HG03064 (cell line): ENCODE measurements at regions not wholly inside any gene's neighbourhood (a gene's known extent, or its start where the extent isn't known, plus 50 kb on each side); places are given as distances from the start of the nearest gene placed in this dataset.
"Not testable (repeated sequence)": the region's sequence is repeated elsewhere in the genome, so short reads cannot be mapped to it uniquely, and the experiment has no call there.

Source experiments
- ATAC-seq: cut with Tn5 transposase; IDR thresholded peaks from one replicate; pipeline ENCODE4 v1.9.1; 2021; ENCODE audit warnings: low read depth; ENCODE audit not compliant: unreplicated experiment

DNA sequence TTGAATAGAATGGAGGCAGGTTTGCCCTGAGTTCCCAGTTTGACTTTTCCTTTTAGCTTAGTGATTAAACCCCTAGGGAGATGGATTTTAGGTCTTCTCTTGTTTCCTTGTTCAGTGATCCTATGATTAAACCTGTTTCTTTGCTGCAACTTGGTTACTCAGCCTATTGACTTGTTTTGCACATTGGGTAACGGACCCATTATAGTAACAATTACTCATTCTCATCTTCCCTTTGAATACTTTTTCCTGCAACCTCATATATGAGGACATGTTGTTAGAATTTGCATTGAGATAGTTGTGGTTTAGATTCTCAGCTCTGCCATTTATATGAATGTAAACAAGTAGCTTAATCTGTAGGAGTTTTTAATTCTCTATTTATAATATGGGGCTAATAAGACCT, 489.2 kb upstream of the CNTN5 start:
- no peak for ATAC-seq

DNA sequence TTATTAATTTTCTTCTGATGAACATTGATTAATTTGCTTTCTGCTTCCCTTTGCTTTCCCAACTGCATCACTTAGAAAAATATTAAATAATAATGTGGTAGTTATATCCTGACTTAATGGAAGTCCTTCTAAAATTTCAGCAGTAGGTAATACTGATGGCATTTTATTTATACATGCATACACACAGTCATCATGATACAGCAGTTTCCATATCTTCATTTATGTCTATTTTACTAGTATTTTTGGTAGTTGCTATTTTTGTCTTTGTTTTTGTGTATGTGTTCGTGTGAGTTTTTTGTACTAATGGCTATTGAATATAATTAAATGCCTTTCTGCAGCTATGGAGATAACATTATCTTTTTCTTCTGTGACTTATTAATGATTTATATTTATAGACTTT, 484.7 kb upstream of the CNTN5 start:
- no peak for ATAC-seq

DNA sequence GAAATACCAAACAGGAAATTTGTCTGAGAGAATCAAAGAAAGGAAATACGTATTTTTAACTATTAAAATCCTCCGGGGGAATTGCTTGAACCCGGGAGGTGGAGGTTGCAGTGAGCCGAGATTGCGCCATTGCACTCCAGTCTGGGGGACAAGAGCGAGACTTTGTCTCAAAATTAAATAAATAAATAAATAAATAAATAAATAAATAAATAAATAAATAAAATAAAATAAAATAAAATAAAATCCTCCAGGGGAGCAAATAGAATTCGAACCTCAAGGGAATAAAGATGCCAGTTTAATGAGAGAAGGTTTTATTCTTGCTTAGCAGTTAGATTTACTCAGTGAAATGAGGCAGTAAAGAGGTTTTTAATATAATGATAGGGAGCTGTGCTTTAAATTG, 482.4 kb upstream of the CNTN5 start:
- ATAC-seq = not testable (repeated sequence)

DNA sequence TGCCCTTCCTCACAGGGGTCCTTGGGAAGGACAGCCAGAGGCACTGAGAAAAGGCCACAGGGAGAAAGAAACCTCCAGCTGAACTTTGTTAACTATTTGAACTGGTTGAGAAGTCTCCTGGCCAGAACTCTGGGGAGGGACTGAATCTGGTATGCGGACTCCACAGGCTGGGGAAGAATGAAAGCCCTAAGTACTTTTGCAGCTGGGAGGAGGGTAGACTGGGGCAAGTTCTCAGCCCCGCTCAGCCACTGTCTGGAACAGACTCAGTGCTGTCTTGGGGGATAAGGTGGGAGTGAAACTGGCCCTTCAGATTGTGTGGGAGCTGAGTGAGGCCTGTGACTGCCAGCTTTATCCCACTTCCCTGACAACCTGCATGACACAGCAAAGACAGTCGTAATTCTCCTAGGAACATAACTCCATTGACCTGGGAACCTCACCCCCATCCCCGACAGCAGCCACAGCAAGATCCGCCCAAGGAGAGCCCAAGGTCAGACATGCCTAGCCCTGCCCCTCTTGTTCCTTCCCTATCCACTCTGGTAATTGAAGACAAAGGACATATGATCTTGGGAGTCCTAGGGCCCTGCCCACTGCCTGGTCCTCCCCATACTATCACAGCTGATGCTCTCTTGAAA, 475.1 kb upstream of the CNTN5 start:
- no peak for ATAC-seq

DNA sequence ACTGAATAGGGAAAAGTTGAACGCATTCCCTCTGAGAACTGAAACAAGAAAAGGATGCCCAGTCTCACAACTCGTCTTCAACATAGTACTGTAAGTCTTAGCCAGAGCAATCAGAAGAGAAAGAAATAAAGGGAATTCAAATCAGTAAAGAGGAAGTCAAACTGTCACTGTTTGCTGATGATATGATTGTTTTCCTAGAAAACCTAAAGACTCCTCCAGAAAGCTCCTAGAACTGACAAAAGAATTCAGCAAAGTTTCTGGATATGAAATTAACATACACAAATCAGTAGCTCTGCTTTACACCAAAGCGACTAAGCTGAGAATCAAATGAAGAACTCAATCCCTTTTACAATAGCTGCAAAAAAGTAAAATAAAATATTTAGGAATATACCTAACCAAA, 471.2 kb upstream of the CNTN5 start:
- ATAC-seq = no peak

DNA sequence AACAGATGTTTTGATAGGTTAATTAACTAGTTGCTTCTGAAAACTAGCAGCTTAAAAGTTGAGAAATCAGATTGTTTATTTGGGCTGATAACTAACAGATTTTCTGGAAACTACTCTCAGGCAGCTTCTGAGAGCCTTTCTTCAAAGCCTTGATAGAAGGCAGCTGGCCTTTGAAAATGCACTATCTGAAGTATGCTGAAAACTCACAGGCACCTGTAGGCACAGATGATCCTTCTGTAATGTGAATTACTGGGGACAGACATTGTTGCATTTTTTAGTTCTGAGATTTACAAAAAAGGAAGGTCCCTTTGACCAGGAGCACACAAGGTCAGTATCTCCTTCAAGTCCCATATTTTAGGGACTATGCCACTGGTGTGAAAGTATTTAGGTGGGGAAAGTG, 460.8 kb upstream of the CNTN5 start:
- ATAC-seq = no peak

DNA sequence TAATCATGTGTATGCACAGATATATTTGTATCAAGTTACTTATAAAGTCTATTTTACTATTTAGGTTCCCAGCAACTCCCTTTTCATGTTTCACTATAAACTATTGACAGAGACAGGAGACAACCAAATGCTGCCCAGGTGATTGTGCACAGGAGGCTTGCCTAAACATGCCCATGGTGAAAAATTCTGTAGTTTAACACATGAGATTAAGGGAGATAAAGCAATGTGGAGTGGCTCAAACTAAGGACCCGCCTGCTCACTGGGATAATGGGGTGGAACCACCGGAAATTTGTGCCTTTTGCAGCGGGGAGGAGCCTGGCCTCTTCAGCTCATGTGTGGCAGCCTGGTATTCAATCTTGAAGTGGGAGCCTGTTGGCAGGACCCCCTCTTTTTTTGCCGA, 459.5 kb upstream of the CNTN5 start:
- no peak for ATAC-seq

DNA sequence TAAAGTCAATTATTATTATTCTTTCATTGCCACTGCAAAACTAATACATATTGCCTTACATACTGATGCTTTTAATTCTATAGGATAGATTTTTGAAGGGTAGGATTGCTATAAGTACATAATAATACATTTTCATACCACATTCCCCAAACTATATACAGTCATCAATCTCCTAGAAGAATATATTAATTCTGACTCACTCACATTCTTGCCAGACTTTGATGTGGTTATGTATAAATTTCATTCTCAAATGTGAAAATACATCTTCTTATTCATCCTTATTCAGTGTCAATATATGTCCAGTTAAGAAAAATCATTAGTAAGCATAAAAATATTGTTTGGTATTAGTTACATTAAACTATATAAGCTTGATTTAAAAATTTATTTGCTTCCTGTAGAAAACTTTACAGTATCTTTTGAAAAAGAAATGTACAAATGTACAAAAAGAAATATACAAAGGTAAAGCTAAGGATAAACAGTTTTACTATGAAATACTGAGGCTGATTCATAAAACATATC, 458.8 kb upstream of the CNTN5 start:
- no peak for ATAC-seq

DNA sequence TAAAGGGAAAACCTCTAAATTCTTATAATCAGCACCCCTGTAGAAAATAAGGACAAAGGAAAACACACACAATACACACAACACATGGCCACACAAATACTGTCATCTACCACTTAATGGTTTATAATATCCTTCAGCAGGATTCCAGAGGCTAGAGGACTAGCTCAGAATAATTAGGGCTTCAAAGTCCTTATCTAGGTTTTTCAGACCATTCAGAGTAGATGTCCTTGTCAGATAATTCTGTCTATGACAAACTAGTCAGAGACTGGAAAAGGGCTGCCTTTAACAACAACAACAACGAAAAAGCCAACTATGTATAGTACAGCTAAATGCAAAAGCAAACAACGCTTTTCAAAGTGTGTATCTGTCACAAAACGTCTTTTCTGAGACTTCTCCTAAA, 456.5 kb upstream of the CNTN5 start:
- no peak for ATAC-seq

DNA sequence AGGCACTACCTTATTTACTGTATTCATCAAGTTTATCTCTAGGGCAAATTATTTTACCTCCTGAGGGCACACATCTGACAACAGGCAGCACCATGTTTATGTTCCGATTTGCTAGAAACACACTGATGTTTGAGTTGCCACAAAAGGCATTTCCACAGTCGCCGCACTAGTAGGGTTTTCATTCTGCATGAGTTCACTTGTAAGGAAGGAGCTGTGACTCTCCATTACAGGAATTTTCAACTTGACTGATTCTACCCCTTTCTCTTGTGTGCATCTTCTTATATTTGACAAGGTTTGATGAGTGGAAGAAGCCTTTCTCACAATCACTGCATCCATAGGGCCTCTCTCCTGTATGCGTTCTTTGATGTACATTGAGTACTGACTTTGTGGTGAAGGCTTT, 455.9 kb upstream of the CNTN5 start:
- ATAC-seq = no peak

DNA sequence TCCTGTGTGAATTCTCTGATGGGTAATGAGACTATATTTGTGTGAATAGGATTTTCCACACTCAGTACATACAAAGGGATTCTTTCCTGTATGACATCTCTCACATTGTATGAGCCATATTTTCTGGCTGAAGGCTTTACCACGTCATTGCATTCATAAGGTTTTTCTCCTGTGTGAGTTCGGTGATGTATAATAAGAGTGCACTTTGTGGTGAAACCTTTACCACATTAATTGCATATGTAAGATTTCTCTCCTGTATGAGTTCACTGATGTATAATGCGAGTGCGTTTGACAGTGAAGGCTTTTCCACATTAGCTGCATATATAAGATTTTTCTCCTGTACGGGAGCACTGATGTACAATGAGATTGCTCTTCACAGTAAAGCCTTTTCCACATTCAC, 455.4 kb upstream of the CNTN5 start:
- ATAC-seq = no peak

DNA sequence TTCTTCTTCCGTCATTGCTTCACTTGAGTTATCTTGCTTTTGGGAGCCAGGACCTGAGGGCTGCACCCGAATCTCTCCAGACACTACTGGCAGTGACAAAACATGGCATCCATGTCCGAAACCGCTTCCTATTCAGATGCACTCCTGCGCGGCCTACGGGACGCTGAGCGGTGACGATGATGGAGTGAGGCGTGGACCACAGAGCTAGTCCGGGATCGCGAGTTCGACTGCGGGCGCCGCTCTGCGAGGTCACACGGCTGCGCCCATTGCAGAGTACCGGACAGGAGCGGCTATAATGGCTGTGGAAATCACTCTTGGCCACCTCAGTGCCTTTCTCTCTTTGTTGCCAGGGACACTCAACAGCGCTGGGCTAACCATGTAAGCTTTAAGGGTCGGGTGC, 453.8 kb upstream of the CNTN5 start:
- no peak for ATAC-seq

DNA sequence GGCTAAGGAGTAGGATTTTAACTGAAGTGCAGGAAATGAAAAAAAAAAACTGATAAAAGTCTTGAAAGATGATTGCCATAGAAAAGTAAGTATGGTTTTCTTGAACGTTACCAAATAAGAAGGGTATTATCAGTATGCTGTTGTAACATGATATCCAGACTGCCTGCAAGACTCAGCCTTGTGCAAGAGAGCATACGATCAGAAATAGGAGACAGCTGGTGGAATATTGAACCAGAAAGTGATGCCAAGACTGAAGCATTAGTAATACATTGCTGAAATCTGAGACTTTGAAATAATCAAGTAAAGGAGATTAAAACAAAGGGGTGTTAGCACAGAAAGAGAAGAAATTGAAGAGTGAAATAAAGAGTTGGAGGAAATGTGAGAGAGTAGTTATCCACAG, 452.7 kb upstream of the CNTN5 start:
- ATAC-seq = no peak

DNA sequence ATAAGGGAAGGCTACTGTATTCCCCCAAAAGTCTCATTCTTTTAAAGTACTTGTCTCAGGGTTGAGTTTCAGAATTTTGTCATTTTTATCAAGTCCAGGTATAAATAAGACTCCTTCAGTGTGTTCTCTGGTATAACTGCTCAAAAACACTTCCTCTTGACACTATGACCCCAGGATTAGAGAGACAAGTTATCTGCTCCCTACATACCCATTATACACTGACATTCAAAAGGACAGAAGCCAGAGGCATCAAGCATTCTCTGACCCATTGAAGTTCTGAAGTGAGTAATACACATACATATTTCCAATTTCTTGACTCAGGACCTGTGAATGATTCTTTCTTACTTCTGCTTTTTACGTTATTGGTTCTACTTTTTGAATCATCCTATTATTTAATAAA, 447.8 kb upstream of the CNTN5 start:
- no peak for ATAC-seq

DNA sequence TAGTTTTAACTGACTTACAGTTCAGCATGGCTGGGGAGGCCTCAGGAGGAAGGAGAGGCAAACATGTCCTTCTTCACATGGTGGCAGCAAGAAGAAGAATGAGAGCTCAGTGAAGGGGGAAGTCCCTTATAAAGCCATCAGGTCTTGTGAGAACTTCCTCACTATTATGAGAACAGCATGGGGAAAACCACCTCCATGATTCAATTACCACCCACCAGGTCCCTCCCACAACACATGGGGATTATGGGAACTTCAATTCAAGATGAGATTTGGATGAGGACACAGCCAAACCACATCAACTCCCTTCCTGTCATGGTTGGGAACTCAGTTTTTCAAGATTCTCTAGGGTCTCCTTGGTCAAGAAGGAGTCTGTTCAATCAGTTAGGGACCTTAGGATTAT, 432.9 kb upstream of the CNTN5 start:
- no peak for ATAC-seq

DNA sequence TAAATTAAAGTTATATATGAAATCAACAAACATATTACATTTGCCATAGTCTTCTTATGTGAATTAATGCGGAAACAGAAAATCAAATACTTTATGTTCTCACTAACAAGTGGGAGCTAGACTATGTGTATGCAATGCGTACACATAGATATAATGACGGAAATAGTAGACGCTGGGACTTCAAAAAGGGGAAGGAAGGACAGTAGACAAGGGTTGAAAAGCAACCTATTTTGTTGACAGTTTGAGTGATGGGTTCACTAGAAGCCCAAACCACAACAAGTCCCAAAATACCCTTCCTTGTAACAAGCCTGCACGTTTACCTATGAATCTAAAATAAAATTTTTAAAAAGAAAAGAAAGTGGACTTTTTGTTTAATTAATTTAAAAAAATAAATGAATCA, 430.8 kb upstream of the CNTN5 start:
- no peak for ATAC-seq

DNA sequence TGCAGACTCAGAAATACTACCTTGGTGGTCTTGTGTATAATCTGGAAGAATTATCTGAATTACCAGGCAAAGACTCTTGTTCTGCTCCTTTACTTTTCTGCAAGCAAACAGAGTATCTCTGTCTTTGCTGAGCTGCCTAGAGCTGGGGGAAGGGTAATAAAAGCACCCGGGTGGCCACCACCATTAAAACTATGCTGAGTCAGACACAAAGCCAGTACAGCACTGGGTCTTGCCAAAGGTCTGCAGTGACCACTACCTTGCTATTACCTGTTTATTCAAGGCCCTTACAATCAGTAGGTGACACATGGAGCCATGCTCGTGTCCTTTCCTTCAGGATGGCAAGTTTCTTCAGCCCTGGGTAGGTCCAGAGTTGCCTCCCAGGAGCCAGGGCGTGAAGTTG, 420.6 kb upstream of the CNTN5 start:
- ATAC-seq = no peak

DNA sequence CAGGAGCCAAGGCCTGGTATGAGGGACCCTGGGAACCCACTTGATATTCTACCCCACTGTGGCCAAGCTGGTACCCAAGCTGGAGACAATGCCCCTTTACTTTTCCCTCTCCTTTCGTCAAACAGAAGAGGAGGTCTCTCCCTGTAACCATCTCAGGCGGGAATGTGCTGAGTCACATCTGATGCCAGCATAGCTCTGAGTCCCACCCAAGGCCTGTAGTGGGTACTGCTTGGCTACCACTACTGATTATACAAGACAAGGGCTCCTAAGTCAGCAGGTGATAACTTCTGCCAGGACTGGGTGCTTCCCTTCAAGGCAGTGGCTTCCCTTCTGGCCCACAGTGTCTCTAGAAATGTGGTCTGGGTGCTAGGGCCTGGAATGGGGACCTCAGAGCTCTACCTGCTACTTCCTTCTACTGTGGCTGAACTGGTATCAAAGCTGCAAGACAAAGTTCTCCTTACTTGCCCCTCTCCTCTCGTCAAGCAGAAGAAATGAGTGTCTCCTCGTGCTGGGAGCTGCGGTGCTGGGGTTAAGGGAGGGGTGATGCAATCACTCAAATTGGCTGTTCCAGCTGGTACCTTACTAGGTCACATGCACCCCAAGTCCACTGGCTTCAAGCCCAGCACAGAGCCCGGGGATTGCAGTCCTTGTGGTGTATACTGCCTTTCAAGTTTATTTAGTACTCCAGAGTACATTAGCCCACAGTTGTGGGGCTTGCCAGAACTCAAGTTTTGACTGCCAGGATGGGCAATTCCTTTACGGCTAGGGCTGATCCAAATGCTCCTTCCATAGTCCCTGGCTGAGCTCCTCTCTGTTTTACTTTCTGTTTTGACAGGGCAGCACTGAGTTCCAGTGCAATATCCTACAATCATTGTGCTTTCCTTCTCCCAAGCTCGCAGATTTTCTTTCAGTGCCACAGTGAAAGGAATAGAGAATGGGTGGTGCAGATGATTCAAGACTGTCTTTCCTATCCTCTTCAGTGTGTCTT, 419.7 kb upstream of the CNTN5 start:
- no peak for ATAC-seq

DNA sequence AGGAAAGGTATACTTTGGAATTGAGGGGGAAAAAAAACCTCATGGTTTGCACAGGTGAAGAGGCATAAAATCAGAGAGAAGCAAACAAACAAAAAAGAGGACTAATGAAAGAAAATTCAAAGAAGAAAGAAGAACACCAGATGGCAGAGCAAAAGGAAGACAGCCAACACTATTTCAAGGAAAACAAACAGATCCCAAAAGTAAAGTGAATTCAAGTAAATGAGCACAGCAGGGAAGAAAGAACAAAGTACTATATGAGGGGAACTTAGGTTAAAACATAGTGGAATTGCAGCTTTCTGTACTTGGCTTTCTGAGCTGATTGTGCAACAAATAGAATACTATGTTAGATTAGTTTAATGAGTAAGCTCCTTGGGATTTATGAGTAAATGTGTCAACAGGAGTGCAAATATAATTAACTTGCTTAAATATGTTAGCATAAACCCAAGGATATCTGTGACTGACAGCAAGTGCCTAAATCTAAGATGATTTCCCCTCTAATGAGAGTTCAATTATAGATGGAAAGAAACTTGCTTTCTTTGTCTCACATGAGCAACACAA, 404.6 kb upstream of the CNTN5 start:
- ATAC-seq = no peak

DNA sequence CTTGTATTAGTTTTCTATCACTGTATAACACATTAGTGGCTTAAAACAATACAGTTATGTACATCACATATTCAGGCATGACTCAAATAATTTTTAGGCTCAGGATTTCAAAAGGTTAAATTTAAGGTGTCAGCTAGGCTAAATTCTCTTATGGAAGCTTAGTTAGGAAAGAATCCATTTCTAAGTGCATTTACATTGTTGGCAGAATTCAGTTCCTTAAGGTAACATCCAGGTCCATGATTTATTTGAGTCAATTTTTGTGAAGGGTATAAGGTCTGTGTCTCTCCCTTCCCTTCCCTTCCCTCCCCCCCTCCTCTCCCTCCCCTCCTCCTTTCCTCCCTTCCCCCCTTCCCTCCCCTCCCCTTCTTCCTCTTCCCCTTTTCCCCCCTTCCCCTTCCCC, 399.0 kb upstream of the CNTN5 start:
- no peak for ATAC-seq

DNA sequence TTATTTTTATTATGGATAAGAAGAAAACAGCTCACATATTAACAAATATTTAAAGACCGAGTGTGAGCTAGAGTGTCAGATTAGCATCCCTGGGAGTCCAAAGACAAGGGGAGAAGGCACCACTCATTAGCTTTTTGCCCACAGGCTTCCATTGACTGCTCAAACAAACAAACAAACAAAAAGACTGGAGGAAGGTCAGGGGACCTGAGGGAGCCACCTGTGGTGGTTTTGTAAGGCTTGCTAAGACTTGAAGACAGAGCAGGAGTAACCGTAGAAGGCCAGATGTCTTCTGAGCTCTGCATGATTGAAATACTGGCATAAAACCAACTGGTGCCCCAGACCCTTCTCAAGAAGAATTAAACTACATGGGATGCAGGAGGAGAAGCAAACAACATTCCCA, 395.2 kb upstream of the CNTN5 start:
- ATAC-seq = no peak

DNA sequence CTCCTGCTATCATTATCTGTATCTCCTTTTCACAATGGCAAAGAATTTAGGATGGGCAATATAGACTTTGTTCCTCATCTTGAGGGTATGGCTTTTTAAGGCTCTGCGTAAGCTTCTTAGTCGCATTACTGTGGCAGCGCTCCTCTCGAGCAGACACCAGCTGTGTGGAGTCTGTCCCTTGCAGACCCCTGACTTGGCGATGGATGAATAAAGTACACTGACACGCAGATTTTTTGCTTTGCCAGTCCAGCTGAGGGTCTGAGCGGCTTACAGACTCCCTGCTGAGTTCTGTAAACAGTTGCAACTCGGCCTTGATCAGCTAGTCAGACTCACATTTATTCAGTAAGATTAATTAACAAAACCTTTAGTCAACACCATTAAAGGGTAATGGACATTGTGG, 390.0 kb upstream of the CNTN5 start:
- ATAC-seq = no peak
